ENCODE measurements at regions not wholly inside any gene's neighbourhood (a gene's known extent, or its start where the extent isn't known, plus 50 kb on each side); places are given as distances from the start of the nearest gene placed in this dataset.

GRCh38 chr4:123050018-123050417 lies 127.6 kb upstream of the NUDT6 start:
- TF ChIP-seq CTCF (IDR thresholded peaks at IDR 0.05; ENCODE audit: insufficient read depth, low read depth, low read length) = no peak
- TF ChIP-seq EZH2 (IDR thresholded peaks at IDR 0.05; ENCODE audit: insufficient read depth, low read length) = no peak

Data from astrocyte (in vitro differentiated cells and primary cell).